NCI-H2107 (cell line): ENCODE measurements at regions not wholly inside any gene's neighbourhood (a gene's known extent, or its start where the extent isn't known, plus 50 kb on each side); places are given as distances from the start of the nearest gene placed in this dataset.
"Not testable (repeated sequence)": the region's sequence is repeated elsewhere in the genome, so short reads cannot be mapped to it uniquely, and the experiment has no call there.

Experiments used
- DNase-seq: peaks from one replicate; lab custom pipeline; 2025; lab: John Stamatoyannopoulos, UW

GRCh38 chr6:6724539-6725467, 136.3 kb downstream of the LY86 start:
- DNase-seq, result no peak

DNA sequence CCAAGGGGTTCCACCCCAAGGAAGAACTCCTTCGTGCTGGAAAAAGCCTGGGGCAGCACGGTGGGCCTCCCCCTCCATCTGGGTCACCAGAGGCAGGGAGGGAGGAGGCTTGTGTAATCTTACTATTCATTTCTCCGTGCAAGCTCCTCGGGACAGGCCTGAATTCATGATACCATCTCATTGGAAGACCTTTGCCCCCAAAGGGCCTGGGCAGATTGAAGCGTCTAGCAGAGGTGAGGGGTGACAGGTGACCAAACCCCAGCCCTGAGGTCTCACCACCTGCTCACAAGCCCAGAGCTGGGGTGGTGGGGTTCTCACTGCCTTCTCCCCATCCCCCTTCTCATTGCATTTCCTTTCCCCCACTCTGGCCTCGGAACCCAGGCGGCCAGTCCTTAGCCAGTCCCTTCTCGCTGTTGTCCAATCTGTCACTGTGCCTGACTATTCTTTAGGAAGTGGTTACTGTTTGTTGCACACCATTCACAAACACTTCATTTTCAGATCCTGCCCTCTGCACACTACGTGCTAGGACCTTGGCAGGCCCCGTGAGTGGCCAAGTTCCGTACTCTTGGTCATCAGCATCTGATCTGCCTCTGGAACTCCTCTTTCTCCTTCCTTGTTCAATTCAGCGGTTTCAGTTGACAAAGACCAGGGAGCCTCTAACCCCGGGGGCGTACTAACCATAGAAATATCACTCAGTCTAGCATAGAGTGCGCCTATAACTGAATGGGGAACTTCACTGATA, 137.1 kb downstream of the LY86 start:
- DNase-seq, result no peak

DNA sequence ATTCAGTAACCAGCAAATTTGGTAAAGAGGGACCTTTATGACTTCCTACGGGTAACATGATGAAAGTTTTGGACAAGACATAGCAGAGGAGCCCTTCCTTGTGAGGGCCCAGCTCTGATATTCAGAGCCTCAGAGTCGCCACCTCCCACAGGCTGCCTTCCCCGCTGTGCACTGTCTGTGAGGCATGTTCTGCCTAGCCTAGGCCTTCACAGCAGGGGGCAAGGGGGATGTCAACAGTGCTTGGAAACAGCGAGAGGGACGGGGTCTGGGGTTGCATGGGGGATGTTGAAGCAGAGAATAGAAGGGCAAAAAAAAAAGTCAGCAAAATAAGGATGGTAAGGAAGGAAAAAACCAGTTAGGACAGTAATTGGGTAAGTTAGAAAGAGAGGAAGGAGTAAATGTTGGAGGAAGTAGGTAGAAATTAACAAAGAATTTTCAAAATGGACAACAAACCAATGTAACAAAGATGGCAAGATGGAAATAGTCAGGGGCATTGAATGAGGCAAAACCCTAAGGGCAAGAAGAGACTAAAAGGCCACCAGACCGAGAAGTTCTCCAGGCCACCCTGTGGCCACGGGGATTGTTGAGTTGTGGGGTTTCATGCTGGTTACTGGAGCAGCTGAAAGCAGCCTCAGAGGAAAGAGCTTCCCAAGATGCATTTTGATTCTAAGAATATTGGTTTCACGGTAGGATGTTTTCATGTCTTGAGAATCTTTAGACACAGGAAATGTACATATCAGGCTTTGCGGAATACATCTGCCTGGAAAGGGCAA, 139.8 kb downstream of the LY86 start:
- no peak for DNase-seq

DNA sequence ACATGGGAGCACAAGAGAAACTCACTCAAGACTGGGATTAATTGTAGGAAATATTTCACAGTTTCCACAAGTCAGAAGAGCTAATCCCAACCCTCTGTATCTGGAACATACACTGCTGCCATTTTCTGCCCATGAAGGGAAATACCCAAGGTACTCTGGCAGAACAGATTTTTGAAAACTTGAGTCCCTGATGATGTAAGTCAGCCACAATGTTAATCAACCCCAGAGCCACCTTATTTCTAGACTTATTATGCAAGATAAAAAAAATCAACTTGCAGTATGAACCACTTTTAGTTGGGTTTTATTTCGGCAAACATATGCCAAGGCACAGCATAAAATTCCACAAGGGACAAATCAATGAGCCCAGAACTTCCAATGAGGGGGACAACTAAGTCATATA, 141.5 kb downstream of the LY86 start:
- DNase-seq, result no peak

DNA sequence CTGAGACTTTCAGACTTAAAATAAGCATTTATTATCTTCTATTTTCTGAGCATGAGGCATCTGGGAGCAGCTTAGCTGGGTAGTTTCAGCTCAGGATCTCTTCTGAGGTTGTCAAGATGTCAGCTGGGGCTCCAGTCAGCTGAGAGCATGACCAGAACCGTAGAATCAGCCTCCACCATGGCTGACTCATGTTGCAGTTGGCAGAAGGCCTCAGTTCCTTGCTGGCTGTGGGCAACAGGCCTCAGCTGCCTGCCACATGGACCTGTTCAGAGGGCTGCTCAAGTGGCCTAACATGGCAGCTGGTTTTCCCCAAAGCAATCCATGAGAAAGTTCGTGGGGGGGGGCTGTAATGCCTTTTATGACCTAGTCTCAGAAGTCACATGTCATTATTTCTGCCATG, 142.3 kb downstream of the LY86 start:
- DNase-seq, result no peak

DNA sequence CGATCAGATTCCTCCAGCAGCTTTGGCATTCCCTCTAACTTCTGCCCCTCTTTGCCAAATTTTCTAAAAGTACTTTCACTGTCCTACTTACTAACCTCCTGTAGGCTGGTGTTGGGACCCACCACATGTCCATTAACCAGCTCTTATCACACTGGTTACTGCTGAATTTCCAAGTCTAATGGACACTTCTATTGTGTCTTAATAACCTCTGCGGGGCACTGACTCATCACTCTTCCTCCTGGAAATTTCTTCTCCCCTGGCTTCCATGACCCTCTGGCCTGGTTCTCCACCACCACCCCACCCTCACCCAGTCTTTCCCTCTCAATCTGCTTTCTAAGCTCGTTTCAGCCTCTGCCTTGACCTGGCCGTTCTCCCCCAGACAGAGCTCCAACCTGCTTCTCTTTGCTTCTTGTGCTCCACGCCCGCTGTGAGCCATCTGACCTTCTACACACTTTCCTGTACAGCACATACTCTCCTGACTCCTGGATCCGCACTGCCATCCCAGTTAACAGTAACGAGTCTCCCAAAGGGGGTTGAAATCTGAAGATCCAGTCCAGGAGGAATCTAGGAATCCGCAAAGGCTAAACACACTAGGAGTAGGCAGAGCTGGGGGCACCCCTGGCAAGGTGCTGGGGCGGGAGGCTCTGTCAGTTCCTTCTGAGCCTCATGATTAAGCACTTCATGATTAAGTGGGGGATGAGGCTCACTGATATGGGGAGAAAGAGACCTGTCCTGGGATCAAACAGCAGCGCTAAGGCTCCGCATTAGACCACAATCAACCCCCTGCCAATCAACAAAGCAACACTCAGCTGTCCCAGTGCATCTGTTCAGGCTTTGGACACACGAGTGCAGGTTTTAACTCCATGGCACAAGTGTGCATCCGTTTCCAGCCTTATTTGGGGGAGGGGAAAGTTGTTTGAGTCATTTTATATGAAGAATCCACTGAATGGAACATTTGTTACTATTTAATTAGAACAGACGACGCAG, 146.3 kb downstream of the LY86 start:
- DNase-seq, result no peak

DNA sequence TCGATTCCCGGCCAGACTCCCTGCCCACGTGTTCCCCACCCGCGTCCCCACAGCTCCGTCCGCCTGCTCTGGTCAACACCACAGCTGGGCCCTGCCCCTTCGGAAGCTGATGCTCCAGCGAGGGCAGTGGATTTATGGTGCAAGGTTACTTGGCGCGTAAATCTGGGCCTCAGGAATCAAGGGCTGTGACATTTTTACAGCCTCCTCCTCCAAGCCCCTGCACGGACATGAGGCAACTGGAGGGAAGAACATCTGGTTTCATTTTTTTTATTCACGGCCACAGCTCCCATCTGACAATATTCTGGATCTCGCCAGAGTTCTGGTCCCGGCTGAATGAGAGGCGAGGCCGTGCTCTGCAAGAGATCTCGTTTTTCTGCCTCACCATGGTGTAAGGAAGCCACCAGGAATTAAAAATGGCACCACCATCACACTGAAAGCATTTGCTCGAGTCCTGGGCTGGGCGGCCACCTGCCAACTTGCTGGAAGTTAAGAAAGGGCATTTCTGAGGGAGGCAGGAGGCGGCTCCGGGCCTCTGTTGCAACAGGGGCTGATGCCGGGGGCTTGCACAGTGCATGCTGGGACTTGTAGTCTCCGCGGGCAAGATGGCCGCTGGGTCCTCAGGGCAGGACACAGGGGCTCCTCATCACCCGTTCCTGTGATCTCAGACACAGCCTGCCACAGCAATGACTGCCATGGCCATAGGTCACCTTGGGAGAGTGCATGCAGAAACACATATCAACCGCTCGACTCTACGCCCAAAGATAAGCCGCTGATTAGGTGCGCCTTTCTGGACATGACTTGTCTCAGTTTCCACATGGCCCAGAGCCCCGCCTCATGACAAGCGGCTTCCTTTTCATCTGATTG, 148.5 kb downstream of the LY86 start:
- DNase-seq, result no peak

GRCh38 chr6:6737671-6738070, 149.2 kb downstream of the LY86 start:
- no peak for DNase-seq

DNA sequence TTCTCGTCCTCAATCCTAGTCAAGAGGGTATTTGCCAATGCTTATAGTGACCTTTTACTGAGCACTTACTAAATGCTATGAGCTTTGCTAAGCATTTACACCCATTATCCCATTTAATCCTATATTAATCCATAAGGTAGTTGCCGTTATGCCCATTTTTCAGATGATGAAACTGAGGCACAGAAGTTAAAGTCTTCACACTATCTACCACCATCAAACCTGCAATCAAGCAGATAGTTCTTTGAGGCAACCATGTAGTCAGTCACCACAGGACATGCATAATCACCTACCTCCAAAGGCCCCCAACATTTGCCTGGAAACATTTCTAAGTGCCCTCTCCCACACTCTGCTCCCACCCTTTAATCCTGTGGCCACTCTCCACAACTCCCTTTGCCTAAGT, 149.6 kb downstream of the LY86 start:
- no peak for DNase-seq

GRCh38 chr6:6738922-6739716, 150.6 kb downstream of the LY86 start:
- DNase-seq, result no peak

GRCh38 chr6:6740595-6740994, 152.1 kb downstream of the LY86 start:
- no peak for DNase-seq

DNA sequence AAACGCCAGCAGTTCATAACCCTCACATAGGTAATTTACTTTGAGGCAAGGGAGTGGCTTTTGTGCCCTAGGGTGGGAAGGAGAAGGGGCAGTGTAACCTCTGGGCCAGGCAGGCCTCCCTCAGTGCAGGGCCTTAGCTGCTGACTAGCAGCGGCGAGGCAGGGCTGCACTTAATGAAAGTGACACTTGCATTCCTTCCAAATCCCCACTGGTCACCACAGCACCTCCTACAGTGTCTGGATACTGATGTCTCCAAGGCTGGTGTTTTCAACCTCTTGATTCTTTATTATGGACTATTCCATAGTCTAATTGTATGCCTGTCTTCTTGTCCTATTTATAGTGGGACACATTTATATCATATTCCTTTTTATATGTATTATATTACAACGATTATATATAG, 152.7 kb downstream of the LY86 start:
- no peak for DNase-seq

DNA sequence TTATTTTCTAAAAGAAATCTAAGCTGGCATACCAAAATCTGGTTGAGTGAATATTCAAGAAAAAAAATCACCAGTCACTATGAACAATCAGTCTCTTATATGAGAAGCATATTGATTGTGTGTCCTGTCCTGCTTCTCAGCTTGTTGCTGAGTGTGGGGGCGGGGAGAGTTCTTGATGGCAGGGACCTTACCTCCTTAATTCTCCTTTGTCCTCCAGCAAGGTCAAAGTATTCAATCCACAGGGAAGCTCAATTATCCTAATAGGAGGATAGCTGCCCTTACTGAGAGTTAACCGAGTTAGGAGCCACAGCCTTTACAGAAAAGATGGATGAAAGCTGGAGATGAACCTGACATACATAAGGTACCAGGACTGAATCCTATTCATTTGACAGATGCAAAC, 154.0 kb downstream of the LY86 start:
- no peak for DNase-seq

DNA sequence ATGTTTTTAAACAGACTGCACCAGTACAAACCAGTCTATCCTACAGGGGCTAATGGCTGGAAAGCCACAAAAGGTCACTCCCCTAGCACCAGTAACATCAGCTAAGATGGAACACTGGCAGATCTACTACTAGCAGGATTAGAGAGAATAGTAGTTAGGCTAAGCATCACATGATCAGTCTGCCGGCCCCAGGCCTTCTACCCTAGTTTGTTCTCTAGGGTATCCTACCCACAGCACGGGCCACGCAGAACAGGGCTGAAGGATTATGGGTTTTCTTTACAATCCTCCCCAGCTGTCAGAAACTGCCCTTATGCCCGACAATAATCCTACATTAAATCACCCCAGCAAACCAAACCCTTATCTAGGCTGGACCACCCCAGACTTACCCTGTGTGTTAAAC, 156.0 kb downstream of the LY86 start:
- no peak for DNase-seq

DNA sequence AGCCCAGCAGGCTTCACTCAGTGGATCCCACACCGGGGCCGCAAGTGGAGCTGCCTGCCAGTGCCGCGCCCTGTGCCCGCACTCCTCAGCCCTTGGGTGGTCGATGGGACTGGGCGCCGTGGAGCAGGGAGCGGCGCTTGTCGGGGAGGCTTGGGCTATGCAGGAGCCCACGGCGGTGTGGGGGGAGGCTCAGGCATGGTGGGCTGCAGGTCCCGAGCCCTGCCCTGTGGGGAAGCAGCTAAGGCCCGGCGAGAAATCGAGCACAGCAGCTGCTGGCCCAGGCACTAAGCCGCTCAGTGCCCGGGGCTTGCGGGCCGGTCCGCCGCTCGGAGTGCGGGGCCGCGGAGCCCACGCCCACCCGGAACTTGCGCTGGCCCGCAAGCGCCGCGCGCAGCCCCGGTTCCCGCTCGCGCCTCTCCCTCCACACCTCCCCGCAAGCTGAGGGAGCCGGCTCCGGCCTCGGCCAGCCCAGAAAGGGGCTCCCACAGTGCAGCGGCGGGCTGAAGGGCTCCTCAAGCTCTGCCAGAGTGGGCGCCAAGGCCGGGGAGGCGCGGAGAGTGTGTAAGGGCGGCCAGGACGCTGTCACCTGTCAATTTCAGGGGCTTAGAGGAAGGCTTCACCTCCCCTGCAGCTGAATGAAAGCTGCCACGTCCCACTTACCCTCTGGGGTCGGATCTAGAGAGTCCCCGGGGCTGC, 157.3 kb downstream of the LY86 start:
- DNase-seq, result not testable (repeated sequence)

DNA sequence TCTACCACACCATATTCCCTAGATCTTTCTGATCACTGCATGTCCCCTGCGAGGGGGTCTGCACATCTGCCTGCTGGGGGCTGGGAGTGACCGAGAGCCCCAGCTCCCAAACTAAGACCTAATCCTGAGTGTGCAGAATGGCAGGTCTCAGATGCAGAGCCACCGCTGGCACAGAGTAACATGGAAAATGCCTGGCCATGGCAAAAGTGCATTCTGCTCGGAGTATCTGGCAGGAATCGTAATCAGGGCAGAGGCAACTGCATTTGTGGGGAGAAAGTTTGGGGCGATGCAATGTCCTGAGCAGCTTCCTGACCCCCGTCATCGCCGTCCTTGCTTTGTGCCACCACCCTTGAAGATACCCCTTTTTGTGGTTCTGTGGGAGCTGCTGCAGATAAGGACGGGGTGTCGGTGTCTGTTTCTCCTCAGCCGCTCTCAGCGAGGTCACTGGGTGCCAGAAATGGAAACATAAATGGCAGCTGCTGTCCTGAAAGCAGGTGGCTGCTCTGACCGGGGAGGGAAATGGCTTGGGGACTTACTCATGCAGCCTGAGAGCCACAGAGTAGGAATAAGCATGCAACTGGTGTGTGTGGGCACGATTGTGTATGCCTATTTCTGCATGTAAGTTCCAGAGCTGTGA, 157.9 kb downstream of the LY86 start:
- DNase-seq, result no peak

GRCh38 chr6:6746970-6747338, 158.4 kb downstream of the LY86 start:
- DNase-seq, result no peak

GRCh38 chr6:6747371-6747770, 158.9 kb downstream of the LY86 start:
- DNase-seq, result no peak
